NB4 (cell line): ENCODE measurements at regions not wholly inside any gene's neighbourhood (a gene's known extent, or its start where the extent isn't known, plus 50 kb on each side); places are given as distances from the start of the nearest gene placed in this dataset.

Experiments used
- DNase-seq: peaks from one replicate; pipeline ENCODE4 v3.0.0; 2010; ENCODE audit warnings: low read depth
- H3K4me3 ChIP-seq: one replicate; pipeline ENCODE4 v1.5.1; 2011; ENCODE audit warnings: mild to moderate bottlenecking, low read depth, low read length, moderate library complexity
- MYC ChIP-seq: IDR thresholded peaks from 2 replicates; pipeline ENCODE4 v1.6.1; 2011; ENCODE audit warnings: low read depth, low read length
- POLR2A ChIP-seq: IDR thresholded peaks from 2 replicates; pipeline ENCODE4 v1.6.1; 2011; ENCODE audit warnings: mild to moderate bottlenecking; ENCODE audit not compliant: insufficient read length; ENCODE audit errors: extremely low read depth
- TF ChIP-seq, protein P1 (sequence below): IDR thresholded peaks from one replicate; pipeline ENCODE4 v1.5.1; 2012; ENCODE audit warnings: low read depth, low read length
- TF ChIP-seq, protein P2 (sequence below): IDR thresholded peaks from 2 replicates; pipeline ENCODE4 v1.6.1; 2011; ENCODE audit warnings: low read depth, low read length

DNA sequence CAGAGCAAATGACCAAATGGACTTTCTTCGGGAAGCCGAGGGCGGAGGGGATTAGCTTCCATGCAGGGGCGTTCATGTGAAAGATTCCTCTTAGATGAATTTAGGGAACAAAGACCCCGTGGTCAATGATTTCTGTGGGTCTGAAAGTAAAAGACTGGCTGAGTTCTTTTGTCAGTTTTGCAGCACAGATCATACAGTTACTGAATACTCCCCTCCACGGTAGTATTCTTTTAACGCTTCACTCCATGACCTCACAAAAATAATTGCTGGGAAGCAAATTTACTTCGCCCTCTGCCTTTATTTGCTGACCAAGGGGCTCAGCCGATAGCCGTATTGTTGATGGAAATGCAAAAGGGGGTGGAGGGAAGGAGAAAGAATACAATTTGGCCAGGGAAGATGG, 86.0 kb upstream of the SALL4 start:
- DNase-seq = no peak
- TF ChIP-seq MYC = no peak
- TF ChIP-seq, protein P1, sequence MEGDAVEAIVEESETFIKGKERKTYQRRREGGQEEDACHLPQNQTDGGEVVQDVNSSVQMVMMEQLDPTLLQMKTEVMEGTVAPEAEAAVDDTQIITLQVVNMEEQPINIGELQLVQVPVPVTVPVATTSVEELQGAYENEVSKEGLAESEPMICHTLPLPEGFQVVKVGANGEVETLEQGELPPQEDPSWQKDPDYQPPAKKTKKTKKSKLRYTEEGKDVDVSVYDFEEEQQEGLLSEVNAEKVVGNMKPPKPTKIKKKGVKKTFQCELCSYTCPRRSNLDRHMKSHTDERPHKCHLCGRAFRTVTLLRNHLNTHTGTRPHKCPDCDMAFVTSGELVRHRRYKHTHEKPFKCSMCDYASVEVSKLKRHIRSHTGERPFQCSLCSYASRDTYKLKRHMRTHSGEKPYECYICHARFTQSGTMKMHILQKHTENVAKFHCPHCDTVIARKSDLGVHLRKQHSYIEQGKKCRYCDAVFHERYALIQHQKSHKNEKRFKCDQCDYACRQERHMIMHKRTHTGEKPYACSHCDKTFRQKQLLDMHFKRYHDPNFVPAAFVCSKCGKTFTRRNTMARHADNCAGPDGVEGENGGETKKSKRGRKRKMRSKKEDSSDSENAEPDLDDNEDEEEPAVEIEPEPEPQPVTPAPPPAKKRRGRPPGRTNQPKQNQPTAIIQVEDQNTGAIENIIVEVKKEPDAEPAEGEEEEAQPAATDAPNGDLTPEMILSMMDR = no peak
- TF ChIP-seq, protein P2, sequence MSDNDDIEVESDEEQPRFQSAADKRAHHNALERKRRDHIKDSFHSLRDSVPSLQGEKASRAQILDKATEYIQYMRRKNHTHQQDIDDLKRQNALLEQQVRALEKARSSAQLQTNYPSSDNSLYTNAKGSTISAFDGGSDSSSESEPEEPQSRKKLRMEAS = no peak
- no peak overlapping the region for H3K4me3 ChIP-seq

DNA sequence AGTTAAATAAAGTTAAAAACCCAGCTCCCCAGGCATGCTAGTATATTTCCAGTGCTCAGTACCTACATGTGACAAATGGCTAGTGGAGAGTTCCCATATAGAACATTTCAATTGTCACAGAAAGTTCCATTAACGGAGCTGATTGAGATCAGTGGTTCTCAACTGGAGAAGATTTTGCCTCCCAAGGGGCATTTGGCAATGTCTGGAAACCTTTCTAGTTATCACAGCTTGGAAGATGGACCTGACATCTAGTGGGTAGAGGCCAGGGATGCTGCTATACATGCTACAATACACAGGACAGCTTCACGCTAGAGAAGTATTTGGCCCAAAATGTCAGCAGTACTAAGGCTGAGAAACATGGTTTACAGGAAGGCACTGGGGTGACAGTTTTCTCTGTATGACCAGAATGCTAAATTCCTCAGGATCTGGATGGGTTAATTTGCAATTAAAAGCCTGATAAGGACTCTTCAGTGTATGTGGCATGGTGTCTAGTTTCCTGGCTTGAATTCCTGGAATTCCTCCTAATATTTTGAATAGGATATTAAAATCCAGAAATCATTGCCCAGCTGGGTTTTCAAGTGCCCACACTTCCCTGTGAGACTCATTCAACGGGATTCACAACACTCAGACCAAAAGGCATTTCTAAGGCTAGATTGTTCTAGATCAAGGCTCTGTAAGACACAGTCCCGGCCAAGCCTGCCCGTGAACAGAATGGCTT, 84.7 kb upstream of the SALL4 start:
- TF ChIP-seq, protein P2 = no peak
- TF ChIP-seq POLR2A (no peak), MYC (no peak)
- TF ChIP-seq, protein P1 = no peak
- no peak overlapping the region for H3K4me3 ChIP-seq
- no peak for DNase-seq

DNA sequence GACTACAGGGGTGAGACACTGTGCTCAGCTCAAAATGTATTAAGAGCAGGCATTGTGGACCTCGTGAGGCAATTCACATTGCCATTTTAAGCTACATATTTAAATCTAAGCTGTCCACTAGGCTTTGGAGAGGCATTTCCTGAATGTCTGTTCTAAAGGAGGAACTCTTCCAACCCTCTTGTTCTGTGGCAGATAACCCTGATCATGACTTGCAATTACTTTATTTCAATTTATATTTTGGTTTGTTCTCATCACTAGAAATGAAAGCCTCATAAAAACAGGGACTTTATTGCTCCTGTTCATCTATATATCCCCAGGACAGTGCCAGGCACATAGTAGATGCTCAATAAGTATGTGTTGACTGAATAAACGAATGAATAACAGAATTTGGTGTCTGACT, 84.0 kb upstream of the SALL4 start:
- no peak for DNase-seq
- no peak for TF ChIP-seq MYC
- TF ChIP-seq, protein P2 = no peak
- TF ChIP-seq, protein P1 = no peak
- no peak for TF ChIP-seq POLR2A
- H3K4me3 ChIP-seq = no peak overlapping the region

DNA sequence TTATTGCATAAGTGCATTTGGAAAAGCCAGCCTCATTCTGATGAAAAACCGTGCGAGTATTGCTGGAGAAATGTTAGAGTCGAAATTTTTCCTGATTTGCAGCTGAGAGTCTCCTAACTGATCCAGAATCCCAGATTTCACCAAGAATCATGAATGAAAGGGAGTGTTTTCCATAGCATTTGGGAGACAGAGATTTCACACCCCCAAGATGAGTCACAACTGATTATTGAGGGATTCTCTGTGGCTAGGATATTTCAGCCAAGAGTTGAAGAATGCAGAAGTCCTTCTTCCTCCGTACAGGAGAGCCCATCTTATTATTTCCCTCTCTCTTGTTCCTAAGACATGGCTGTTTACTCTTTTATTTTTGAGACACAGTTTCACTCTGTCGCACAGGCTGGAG, 82.2 kb upstream of the SALL4 start:
- H3K4me3 ChIP-seq = no peak overlapping the region
- no peak for DNase-seq
- TF ChIP-seq, protein P2 = no peak
- no peak for TF ChIP-seq POLR2A
- TF ChIP-seq, protein P1 = no peak
- TF ChIP-seq MYC = no peak

DNA sequence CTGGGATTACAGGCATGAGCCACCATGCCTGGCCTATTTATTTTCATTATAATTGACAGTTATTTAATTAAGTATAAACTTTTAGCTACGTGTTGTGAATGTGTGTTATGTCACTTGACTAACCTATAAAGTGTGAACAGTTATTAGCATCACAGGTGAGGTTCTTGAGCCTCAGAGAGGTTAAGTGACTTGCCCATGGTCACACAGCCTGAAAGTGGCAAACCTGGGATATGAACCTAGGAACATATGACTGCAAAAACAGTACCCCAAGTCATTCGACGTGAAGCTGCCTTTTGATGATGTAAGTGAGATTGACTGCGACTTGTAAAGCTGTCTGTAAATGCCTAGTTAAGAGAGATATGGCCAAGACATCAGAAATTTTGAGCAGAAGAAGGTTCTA, 77.9 kb upstream of the SALL4 start:
- TF ChIP-seq, protein P2 = no peak
- no peak for TF ChIP-seq MYC
- no peak for DNase-seq
- no peak overlapping the region for H3K4me3 ChIP-seq

DNA sequence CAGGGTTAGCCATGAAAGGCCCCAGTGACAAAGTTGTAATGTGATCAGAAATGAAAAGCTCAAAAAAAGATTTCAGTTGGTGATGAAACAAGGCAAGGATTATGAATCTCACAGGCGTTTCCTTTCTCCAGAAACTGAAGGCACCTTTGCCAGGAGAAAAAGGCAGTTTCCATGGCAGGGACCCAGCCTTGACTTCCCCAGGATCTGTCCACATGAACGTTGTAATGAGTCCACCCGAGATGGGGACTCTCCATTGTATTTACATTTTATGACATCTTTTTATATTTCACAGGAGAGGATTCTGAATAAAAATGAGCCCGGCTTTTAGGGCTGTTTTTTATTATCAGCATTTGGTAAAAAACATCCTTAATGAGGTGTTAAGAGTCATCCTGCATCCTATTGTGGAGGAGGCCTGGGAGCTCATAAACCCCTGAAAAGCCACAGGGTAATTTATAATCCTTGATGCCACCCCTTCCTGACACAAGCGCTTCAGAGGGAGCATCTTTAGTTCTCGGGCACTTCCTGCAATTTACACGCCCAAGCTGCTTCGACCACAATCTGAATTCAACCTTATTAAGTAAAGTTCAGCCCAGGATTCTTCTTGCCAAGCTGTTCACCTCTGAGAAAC, 74.1 kb upstream of the SALL4 start:
- no peak for DNase-seq
- TF ChIP-seq, protein P2 = no peak
- TF ChIP-seq POLR2A = no peak
- TF ChIP-seq, protein P1 = no peak
- TF ChIP-seq MYC = no peak
- H3K4me3 ChIP-seq = no peak overlapping the region
